A549 (cell line): ENCODE measurements at regions not wholly inside any gene's neighbourhood (a gene's known extent, or its start where the extent isn't known, plus 50 kb on each side); places are given as distances from the start of the nearest gene placed in this dataset.

Source experiments
- CTCF ChIP-seq: fragments of >200 bp; sonication (Bioruptor Twin); formaldehyde crosslinking; IDR thresholded peaks from 3 replicates; pipeline ENCODE4 v1.5.1; 2016
- HDAC2 ChIP-seq: fragments of 200-600 bp; sonication (generic); IDR thresholded peaks from 2 replicates; pipeline ENCODE4 v1.6.1; 2016
- NFE2L2 ChIP-seq: fragments of 150-350 bp; conservative IDR thresholded peaks from 2 replicates; pipeline ENCODE4 v1.6.1; 2014; ENCODE audit warnings: low read length
- NR3C1 ChIP-seq: fragments of >200 bp; sonication (Bioruptor Twin); formaldehyde crosslinking; IDR thresholded peaks from 3 replicates; pipeline ENCODE4 v1.6.1; 2017
- POLR2A ChIP-seq: IDR thresholded peaks from 2 replicates; pipeline ENCODE4 v1.6.1; 2012; ENCODE audit warnings: mild to moderate bottlenecking, low read length
- RAD21 ChIP-seq, 2 experiments: fragments of >200 bp in 1 of 2; sonication (Bioruptor Twin) in 1 of 2; formaldehyde crosslinking in 1 of 2; IDR thresholded peaks in 1 of 2; conservative IDR thresholded peaks in 1 of 2; 2 replicates in 1 of 2; 3 replicates in 1 of 2; pipeline ENCODE4 v1.6.1; 2012 to 2018; ENCODE audit warnings: inconsistent platforms in 1 of 2
- RFX5 ChIP-seq: fragments of 450-650 bp; IDR thresholded peaks from 2 replicates; pipeline ENCODE4 v1.7.1; 2014; ENCODE audit warnings: antibody characterized with exemption, mild to moderate bottlenecking, moderate library complexity
- SREBF2 ChIP-seq: fragments of 450-650 bp; IDR thresholded peaks from 2 replicates; pipeline ENCODE4 v1.6.1; 2014; ENCODE audit warnings: mild to moderate bottlenecking, moderate library complexity

GRCh38 chr6:159487636-159488035 lies 205.4 kb downstream of the SOD2 start:
- no peak for TF ChIP-seq POLR2A
- no peak for TF ChIP-seq CTCF
- no peak for TF ChIP-seq RAD21 (conservative IDR thresholded peaks at IDR 0.05 in 1 of 2, IDR thresholded peaks at IDR 0.05 in 1 of 2)
- no peak for TF ChIP-seq NFE2L2
- TF ChIP-seq NR3C1: no peak
- no peak for TF ChIP-seq HDAC2
- TF ChIP-seq RFX5: no peak
- TF ChIP-seq SREBF2: no peak
